Brain microvascular endothelial cell (primary cell): ENCODE measurements at regions not wholly inside any gene's neighbourhood (a gene's known extent, or its start where the extent isn't known, plus 50 kb on each side); places are given as distances from the start of the nearest gene placed in this dataset.
"Not testable (repeated sequence)": the region's sequence is repeated elsewhere in the genome, so short reads cannot be mapped to it uniquely, and the experiment has no call there.

Experiments used
- DNase-seq: peaks from one replicate; pipeline ENCODE4 v3.0.0-alpha.2; 2020
- H3K27ac ChIP-seq: fragments of 250-450 bp; sonication (Bioruptor Pico); 2 replicates; pipeline ENCODE4 v1.5.1; 2020; ENCODE audit warnings: mild to moderate bottlenecking, moderate library complexity
- H3K27me3 ChIP-seq: fragments of 250-450 bp; sonication (Bioruptor Pico); replicated peaks from 2 replicates; pipeline ENCODE4 v1.5.1; 2020; ENCODE audit warnings: mild to moderate bottlenecking
- H3K36me3 ChIP-seq: fragments of 250-450 bp; sonication (Bioruptor Pico); replicated peaks from 2 replicates; pipeline ENCODE4 v1.5.1; 2020; ENCODE audit warnings: mild to moderate bottlenecking
- H3K4me3 ChIP-seq: 2 replicates; pipeline ENCODE4 v1.5.1; 2011; ENCODE audit warnings: low read depth, mild to moderate bottlenecking, control low read depth, low read length, moderate library complexity
- CTCF ChIP-seq: IDR thresholded peaks from 2 replicates; pipeline ENCODE4 v1.5.1; 2011; ENCODE audit warnings: low read depth, mild to moderate bottlenecking, moderate library complexity, low read length, control low read depth, inconsistent platforms; ENCODE audit errors: missing control alignments
- in situ Hi-C: cut with HindIII; loops from 2 replicates; pipeline ENCODE4 v1.10.0; 2017; ENCODE audit warnings: low sequenced_read_pairs, low pct_ligation_motif_present

GRCh38 chr6:132114201-132114825 is 163.1 kb upstream of the CCN2 start:
- Histone ChIP-seq H3K4me3 (no peak overlapping the region), H3K36me3 (no peaks in the 10 kb centered on the region), H3K27ac (no peak overlapping the region), H3K27me3 (no peaks in the 10 kb centered on the region)
- TF ChIP-seq CTCF, result no peak
- in situ Hi-C loops, result no loop called here
- DNase-seq, result no peak

- H3K36me3 ChIP-seq, H3K4me3 ChIP-seq, DNase-seq, H3K27me3 ChIP-seq, H3K27ac ChIP-seq, in situ Hi-C loops: not testable (repeated sequence)
Observed at GRCh38 chr6:132109752-132110151, 158.6 kb upstream of the CCN2 start.

- no peak overlapping the region for H3K27ac ChIP-seq
- H3K36me3 ChIP-seq, result no peaks in the 10 kb centered on the region
- in situ Hi-C loops, result no loop called here
- no peak for TF ChIP-seq CTCF
- no peak overlapping the region for H3K4me3 ChIP-seq
- H3K27me3 ChIP-seq, result no peaks in the 10 kb centered on the region
- DNase-seq, result no peak
Observed at GRCh38 chr6:132107896-132108295, 156.7 kb upstream of the CCN2 start.

GRCh38 chr6:132101535-132101934 is 150.4 kb upstream of the CCN2 start:
- Histone ChIP-seq H3K27me3 (no peaks in the 10 kb centered on the region), H3K4me3 (no peak overlapping the region), H3K36me3 (no peaks in the 10 kb centered on the region), H3K27ac (no peak overlapping the region)
- no peak for DNase-seq
- in situ Hi-C loops, result no loop called here
- no peak for TF ChIP-seq CTCF

GRCh38 chr6:132100388-132100990 is 149.3 kb upstream of the CCN2 start:
- Histone ChIP-seq H3K27me3 (no peaks in the 10 kb centered on the region), H3K4me3 (no peak overlapping the region), H3K36me3 (no peaks in the 10 kb centered on the region), H3K27ac (no peak overlapping the region)
- DNase-seq, result no peak
- TF ChIP-seq CTCF, result no peak
- in situ Hi-C loops, result no loop called here

- H3K27ac ChIP-seq, result no peak overlapping the region
- H3K4me3 ChIP-seq, result no peak overlapping the region
- no peak for DNase-seq
- TF ChIP-seq CTCF, result no peak
- H3K36me3 ChIP-seq, result no peaks in the 10 kb centered on the region
- H3K27me3 ChIP-seq, result no peaks in the 10 kb centered on the region
- in situ Hi-C loops, result no loop called here
Observed at GRCh38 chr6:132096996-132097395, 145.8 kb upstream of the CCN2 start.
